Left ventricle myocardium inferior (tissue), 1 donor: ENCODE measurements at regions not wholly inside any gene's neighbourhood (a gene's known extent, or its start where the extent isn't known, plus 50 kb on each side); places are given as distances from the start of the nearest gene placed in this dataset.

ENCODE experiments used
- DNase-seq: peaks from one replicate; pipeline ENCODE4 v3.0.0-alpha.2; 2020
- H3K27ac ChIP-seq: fragments of 200-600 bp; replicated peaks from 2 replicates; pipeline ENCODE4 v1.8.0; 2021
- H3K27me3 ChIP-seq: fragments of 200-600 bp; 2 replicates; pipeline ENCODE4 v1.8.0; 2021; ENCODE audit warnings: low read depth
- H3K36me3 ChIP-seq: fragments of 200-600 bp; 2 replicates; pipeline ENCODE4 v1.8.0; 2021
- H3K4me1 ChIP-seq: fragments of 200-600 bp; 2 replicates; pipeline ENCODE4 v1.8.0; 2021
- H3K4me3 ChIP-seq: fragments of 200-600 bp; 2 replicates; pipeline ENCODE4 v1.8.0; 2021; ENCODE audit warnings: mild to moderate bottlenecking, moderate library complexity
- H3K9me3 ChIP-seq: fragments of 200-600 bp; replicated peaks from 2 replicates; pipeline ENCODE4 v1.8.0; 2021
- intact Hi-C: fragments of 100-400 bp; cut with micrococcal nuclease; formaldehyde crosslinking; loops from one replicate; pipeline ENCODE4 v1.11.0; 2022
- TF ChIP-seq, protein P1 (sequence below): fragments of 200-600 bp; IDR thresholded peaks from 2 replicates; pipeline ENCODE4 v1.8.0; 2021; ENCODE audit warnings: antibody characterized with exemption, mild to moderate bottlenecking, borderline replicate concordance
- donor health status: DM: no; HTN: yes; CAD: no; lungs with severe emphysema.

DNA sequence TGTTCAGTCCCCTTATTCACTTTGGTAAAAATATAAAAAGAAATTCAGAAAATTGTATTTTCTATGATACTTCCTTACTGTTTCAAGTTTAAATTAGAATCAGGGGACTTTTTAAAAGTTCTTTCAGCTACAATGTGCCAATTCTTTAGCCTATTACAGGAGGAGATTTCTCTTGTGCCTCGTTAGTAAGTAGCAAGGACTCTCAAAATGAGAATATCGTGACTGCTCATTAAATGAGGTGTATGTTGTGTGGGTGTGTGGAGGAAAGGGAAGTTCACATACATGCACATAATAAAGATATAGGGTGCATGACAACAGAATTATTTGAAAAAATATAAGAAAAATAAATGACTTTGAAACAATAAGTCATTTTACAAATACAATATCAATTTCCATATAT is 190.5 kb downstream of the DTHD1 start:
- DNase-seq = no peak
- H3K4me1 ChIP-seq = no peaks in the 10 kb centered on the region
- no peak overlapping the region for H3K27ac ChIP-seq
- H3K4me3 ChIP-seq = no peak overlapping the region
- intact Hi-C loops = no loop called here
- peaks cover 4% of the 10 kb centered on the region for H3K9me3 ChIP-seq
- TF ChIP-seq, protein P1, sequence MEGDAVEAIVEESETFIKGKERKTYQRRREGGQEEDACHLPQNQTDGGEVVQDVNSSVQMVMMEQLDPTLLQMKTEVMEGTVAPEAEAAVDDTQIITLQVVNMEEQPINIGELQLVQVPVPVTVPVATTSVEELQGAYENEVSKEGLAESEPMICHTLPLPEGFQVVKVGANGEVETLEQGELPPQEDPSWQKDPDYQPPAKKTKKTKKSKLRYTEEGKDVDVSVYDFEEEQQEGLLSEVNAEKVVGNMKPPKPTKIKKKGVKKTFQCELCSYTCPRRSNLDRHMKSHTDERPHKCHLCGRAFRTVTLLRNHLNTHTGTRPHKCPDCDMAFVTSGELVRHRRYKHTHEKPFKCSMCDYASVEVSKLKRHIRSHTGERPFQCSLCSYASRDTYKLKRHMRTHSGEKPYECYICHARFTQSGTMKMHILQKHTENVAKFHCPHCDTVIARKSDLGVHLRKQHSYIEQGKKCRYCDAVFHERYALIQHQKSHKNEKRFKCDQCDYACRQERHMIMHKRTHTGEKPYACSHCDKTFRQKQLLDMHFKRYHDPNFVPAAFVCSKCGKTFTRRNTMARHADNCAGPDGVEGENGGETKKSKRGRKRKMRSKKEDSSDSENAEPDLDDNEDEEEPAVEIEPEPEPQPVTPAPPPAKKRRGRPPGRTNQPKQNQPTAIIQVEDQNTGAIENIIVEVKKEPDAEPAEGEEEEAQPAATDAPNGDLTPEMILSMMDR = no peak
- H3K36me3 ChIP-seq = no peaks in the 10 kb centered on the region
- H3K27me3 ChIP-seq = no peaks in the 10 kb centered on the region

DNA sequence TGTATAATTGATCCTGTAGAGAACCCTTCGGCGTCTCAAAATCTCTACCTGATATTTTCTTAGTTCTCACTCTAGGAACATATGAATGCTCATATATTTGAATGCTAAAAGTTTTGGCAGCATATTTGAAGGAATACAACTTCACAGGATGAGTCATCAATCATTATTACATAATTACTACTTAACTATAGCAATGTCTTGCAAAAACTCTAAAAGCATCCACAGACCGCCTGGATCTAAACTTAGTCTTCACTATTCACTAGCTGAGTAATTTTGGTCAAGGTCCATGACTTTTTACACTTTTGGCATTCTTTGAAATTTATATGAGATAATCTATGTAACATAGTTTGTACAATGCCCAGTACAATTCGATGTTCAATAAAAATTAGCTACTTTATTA is 194.7 kb downstream of the DTHD1 start:
- intact Hi-C loops = no loop called here
- H3K4me1 ChIP-seq = no peaks in the 10 kb centered on the region
- no peak for DNase-seq
- H3K27ac ChIP-seq = no peak overlapping the region
- H3K36me3 ChIP-seq = no peaks in the 10 kb centered on the region
- H3K4me3 ChIP-seq = no peak overlapping the region
- peaks cover 4% of the 10 kb centered on the region for H3K9me3 ChIP-seq
- H3K27me3 ChIP-seq = no peaks in the 10 kb centered on the region
- TF ChIP-seq, protein P1 = no peak

DNA sequence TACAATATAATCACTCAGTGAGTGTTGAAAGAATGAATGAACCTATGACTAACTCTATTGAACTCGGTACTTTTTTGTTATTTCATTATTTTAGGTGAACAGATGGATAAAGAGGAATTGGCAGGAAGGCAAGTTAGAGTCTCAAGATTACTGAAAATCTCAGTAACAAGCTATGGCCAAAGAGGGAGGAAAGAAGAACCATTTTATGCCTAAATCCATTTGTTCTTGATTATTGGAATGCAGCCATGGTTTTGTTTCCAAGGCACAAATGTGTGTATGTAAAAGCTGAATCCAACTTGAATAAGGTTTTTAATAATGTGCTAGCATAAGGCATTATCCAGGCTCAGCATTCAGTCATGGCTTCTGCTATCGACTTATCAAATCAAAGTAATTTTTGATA is 196.4 kb downstream of the DTHD1 start:
- TF ChIP-seq, protein P1 = no peak
- no peaks in the 10 kb centered on the region for H3K4me1 ChIP-seq
- no peaks in the 10 kb centered on the region for H3K36me3 ChIP-seq
- H3K4me3 ChIP-seq = no peak overlapping the region
- DNase-seq = no peak
- intact Hi-C loops = no loop called here
- no peaks in the 10 kb centered on the region for H3K27me3 ChIP-seq
- no peak overlapping the region for H3K27ac ChIP-seq
- peaks cover 4% of the 10 kb centered on the region for H3K9me3 ChIP-seq

DNA sequence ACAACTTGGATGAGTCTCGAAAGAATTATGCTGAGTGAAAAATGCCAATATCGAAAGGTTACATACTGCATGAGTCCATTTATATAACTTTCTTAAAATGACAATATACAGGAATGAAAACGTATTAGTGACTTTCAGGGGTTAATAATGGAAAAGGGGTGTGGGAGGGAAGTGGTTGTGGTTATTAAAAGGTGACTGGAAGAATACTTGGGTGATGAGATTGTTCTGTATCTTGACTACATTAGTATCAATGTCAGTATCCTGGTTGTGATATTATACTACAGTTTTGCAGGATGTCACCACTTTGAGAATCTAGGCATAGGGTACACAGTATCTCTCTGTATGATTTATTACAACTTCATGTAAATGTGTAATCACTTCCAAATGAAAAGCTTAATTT is 204.5 kb downstream of the DTHD1 start:
- TF ChIP-seq, protein P1 = no peak
- intact Hi-C loops = no loop called here

DNA sequence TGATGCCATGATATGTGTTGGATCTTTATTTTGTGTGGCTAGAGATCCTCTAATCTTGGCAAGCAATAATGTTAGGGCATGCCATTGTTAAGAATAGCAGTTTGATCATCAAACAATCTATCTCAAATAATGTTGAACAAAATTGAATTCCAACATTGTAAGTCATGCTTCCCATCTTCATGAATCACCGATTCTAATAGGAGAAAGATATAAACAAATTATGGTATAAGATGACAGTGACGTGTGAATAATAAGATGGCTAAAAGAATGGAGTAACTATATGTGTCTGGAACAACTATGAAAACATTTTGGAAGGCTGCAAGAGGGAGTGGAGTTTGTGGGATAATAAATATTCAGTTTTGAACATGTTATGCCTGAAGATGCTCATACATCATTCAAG is 208.4 kb downstream of the DTHD1 start:
- H3K4me1 ChIP-seq = no peaks in the 10 kb centered on the region
- H3K27me3 ChIP-seq = no peaks in the 10 kb centered on the region
- H3K4me3 ChIP-seq = no peak overlapping the region
- H3K9me3 ChIP-seq = no peaks in the 10 kb centered on the region
- TF ChIP-seq, protein P1 = no peak
- DNase-seq = no peak
- no peaks in the 10 kb centered on the region for H3K36me3 ChIP-seq
- no peak overlapping the region for H3K27ac ChIP-seq
- intact Hi-C loops = no loop called here

More for the DNA sequence above, 204.5 kb downstream of the DTHD1 start:
- H3K36me3 ChIP-seq = no peaks in the 10 kb centered on the region
- no peaks in the 10 kb centered on the region for H3K27me3 ChIP-seq
- no peak overlapping the region for H3K27ac ChIP-seq
- no peaks in the 10 kb centered on the region for H3K4me1 ChIP-seq
- no peak for DNase-seq
- no peaks in the 10 kb centered on the region for H3K9me3 ChIP-seq
- no peak overlapping the region for H3K4me3 ChIP-seq

DNA sequence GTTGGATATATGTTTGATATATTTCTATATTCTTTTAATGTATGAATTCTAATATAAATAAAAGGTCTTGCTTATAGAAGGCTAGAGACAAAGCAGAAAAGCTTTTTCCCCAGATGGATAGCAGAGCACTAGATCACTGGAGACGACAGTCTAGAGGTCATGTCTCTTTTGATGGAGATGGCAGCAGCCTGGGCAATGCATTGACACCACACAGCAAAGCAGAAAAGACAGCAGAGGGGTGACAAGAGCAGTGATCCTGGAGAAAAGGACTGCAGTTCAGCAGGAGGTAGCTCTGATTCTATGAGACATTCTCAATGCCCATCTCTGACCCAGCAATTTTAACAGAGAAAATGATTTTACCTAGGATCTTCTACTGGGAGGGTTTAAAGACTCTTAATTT is 210.6 kb downstream of the DTHD1 start:
- DNase-seq = no peak
- H3K4me3 ChIP-seq = no peak overlapping the region
- no peaks in the 10 kb centered on the region for H3K36me3 ChIP-seq
- H3K4me1 ChIP-seq = no peaks in the 10 kb centered on the region
- TF ChIP-seq, protein P1 = no peak
- no peak overlapping the region for H3K27ac ChIP-seq
- H3K27me3 ChIP-seq = no peaks in the 10 kb centered on the region
- H3K9me3 ChIP-seq = no peaks in the 10 kb centered on the region
- intact Hi-C loops = no loop called here
